Lung microvascular endothelial cell (primary cell): ENCODE measurements at regions not wholly inside any gene's neighbourhood (a gene's known extent, or its start where the extent isn't known, plus 50 kb on each side); places are given as distances from the start of the nearest gene placed in this dataset.
"Not testable (repeated sequence)": the region's sequence is repeated elsewhere in the genome, so short reads cannot be mapped to it uniquely, and the experiment has no call there.

Experiments
- DNase-seq, 2 donors: peaks; one replicate each; pipeline versions ENCODE4 v3.0.0 to v3.0.0-alpha.2; 2010; ENCODE audit warnings: low read depth in 2 of 2

DNA sequence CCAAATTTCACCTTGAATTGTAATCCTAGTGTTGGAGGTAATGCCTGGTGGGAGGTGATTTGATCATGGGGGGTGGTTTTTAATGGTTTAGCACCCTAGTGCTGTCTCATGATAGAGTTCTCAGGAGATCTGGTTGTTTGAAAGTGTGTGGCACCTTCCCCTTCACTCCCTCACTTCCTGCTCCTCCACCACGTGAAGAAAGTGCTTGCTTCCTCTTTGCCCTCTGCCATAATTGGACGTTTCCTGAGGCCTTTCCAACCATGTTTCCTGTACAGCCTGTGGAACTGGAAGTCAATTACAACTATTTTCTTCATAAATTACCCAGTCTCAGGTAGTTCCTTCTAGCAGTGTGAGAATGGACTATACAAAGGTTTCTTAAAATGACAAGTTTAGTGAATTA lies 251.8 kb upstream of the NETO1 start:
- DNase-seq, result no peak

DNA sequence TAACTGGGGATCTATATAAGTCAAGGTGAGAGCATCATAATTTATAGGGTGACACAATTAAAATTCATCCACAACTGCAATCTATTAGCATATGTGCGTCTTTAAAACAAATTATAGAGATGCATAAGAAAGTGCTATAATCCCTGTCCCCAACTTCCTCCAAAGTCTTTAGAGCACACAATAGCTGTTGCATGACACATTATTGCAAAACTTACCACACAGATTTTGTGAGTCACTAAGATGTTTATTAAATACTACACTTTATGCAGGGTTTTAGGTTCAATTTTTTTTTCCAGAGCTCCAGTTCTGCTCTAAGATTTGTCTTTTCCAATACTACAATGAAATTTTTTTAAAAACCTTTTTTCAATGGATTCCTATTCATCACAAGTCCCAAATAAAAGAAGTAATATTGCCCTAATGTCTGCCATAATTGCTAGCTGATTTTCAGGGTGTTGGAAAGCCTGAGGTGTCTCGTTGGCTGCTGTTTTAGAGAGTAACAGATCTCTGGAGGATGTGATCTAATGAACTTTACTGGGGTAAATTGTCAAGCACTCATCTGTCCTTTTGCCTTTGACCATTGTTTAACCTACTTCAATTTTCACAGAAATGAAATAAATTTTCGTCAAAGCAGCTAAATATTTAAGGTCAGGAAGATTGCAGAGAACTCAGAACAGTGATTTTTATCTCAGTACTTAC lies 250.5 kb upstream of the NETO1 start:
- no peak for DNase-seq

DNA sequence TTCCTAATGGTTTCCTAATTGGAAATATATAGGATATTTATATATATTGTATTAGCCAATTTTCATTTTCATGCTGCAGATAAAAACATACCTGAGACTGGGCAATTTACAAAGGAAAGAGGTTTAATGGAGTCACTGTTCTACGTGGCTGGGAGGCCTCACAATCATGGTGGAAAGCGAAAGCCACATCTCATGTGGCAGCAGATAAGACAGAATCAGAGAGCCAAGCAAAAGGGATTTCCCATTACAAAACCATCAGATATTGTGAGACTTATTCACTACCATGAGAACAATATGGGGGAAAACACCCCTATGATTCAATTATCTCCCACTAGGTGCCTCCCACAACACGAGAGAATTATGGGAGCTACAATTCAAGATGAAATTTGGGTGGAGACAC lies 242.5 kb upstream of the NETO1 start:
- no peak for DNase-seq

DNA sequence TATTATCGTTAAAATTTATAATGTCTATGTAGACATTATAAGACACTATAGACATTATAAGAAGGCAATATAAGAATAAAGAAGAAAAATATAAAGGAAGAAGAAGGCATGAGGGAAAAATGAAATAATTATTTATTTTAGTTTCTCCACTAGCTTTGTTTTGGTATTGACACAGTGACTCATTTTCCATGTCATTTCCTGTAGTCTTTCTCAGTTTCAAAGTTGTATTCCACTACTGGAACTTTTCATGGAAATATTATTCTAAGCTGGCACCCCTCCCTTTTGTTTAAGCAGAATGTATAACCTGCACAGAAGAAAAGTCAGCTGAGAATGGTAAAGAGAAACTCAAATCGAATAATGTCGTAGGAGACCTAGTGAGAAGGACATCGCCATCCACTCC lies 234.2 kb upstream of the NETO1 start:
- DNase-seq, result no peak

DNA sequence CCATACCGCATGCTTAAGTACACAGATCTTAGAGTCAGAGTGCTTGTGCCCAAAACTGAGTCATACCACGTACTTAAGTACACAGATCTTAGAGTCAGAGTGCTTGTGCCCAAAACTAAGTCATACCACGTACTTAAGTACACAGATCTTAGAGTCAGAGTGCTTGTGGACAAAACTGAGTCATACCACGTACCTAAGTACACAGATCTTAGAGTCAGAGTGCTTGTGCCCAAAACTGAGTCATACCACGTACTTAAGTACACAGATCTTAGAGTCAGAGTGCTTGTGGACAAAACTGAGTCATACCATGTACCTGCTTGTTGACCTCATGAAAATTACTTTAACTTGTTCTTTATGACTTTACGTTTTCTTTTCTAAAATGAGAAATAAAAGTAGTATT lies 233.7 kb upstream of the NETO1 start:
- DNase-seq, result not testable (repeated sequence)

DNA sequence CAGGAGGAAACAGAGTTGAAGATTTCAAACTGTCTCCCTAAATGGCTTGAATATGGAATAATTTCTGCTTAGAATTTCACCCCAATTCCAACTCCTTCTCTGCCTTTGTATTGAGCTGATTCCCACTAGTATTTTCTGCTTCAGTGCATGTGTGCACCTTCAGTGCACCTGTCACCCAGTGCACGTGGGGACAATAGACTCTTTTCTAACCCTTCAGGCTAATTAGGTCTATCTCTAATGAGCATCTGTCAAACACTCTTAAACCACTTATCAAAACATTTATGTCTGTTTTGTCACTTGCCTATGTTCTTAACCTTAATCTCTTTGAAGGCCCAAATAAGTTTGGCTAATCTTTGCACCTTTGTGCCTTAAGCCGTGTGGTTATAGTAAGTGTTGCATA lies 232.0 kb upstream of the NETO1 start:
- DNase-seq, result no peak

DNA sequence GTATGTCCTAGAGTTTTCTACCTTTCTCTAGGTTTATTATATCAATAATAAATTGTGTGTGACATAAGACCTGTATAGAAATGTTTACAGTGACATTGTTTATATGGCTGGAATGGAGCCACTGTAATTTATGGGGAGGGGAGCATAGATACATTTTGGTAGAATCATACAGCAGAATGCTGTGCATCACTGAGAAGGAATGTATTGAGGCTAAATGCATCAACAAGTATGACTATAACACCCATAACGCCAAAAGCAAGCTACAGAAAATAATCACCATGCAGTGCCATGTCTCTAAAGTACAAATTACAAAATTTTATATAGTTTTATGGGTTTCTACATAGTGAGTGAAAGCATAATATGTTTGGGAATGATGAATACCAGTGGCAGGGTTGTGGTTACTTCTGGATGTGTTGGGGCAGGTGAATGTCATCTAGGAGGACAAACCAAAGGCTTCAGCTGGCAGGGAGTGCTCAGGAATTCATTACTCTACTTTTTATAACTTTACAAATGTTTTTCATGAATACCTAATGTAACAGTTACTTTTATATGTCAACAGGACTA lies 226.0 kb upstream of the NETO1 start:
- DNase-seq, result no peak

DNA sequence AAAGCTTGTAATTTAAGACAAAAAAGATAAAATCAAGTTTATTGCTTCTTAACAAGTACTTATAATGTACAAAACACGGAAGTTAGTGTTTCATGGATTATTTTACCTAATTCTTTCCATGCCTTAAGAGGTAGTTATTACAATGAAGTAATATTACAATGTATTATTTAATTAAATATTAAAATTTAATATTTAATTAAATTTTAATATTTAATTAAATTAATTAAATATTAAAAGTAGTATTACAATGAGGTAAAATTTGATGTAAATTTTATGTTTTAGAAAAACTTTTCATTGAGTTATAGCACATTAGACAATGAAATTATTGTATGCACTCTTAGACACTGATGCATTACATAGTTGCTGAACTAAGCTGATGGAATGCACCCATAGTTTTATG lies 220.7 kb upstream of the NETO1 start:
- no peak for DNase-seq

DNA sequence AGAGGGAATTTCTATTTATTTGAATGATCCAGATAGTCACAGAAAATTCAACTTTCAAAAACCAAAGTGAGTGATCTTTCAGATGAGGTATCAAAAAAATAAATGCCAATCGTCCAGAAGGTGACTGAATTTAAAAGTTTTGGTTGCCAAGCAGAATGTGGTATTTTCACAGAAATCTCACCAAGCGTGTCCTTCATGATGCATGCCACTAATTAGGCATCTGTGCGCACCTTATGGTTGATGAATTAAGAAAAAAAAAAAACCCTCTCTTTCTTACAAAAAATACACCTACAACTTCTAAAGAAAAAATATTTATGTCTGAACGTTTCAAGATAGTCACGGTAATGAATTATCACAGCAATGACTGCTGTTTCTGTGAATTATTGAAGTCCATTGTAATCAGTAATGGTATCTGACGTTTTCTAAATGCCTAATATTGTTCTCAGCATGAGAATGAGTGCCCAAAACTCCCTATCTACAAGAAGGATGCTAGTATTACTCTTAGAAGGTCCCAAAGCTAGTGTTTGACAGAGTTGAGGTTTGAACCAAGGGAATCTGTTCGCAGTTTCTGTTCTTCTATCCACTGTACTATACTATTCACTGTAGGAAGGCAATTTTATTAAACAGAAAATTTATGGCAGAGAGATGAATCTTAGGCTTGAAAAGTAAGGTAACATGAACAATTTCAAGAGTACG lies 219.6 kb upstream of the NETO1 start:
- DNase-seq, result no peak

DNA sequence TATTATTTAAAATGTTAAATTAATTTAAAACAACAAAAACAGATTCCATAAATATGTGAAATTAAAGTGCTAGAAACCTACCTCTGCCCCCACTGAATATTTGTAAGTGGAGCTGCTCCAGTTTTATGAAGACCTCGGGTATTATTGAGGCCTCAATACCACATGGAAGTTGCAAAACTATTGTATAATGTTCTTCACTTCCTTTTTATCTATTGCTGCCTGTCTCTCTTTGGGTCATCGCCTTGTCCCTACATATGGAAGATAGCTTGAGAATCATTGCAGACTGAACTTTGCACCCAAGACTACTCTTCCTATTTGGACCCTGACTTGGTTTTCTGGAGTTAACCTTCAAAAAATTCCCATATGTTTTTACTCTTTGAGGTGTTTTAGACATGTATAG lies 212.1 kb upstream of the NETO1 start:
- no peak for DNase-seq

DNA sequence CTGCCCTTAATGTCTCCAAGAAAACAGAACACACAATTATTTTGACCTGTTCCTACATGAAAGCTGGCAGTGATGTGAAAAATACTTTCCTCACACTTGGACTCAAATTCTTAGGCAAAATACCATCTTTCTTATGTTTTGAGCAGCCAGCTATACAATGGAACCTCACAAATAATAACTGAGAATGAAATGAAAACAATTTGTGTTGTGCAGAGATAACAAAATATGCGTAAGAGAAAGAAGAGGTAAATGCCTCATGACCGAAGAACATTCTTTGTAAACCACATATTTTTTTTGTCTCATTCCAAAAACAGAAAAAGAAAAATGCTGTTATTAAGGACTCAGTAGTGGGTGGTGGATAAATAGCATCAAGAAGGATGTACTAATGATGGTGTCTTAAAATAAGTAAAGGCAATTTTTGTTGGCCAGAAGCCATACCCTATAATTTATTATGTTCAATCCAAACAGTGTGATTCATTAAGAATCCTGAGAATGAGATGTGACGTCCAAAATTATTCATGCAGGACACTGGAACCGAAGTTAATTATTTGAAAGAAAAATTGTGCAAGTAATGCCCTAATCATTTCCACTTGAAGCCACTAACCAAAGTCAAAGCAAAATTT lies 193.0 kb upstream of the NETO1 start:
- DNase-seq, result no peak

DNA sequence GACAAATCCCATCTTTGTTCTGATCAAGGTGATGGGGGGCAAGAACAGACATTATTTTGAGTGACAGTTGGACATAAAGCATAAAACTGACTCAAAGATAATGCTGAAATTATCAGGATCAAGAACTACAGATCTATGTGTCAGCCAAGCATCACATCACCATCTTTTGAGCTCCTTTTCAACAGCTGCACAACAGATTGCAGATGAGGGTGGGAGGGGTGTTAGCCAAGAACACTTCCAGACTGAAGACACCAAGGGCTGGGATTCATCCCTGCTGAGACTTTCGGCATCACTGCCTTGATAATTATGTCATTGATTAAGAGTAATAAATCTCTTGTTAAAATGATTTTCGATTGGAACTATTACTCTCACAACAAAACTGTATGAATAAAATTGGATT lies 191.5 kb upstream of the NETO1 start:
- no peak for DNase-seq

DNA sequence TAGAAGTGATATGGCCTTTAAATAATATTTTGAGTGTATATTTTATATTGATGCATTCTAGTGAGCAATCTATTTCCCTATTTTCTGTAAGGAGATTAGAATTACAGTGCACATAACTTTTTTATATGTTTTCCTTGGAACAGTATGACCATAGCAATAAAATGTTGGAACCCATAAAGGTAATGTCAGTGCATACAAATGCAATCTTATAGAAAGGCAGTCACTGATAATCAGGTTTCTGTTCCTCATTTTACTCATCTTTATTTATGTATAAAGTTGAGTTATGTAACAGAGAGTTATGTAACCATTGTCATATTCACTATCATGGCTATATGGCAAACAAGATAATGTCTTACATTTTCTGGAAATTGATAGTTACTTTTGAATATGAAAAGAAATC lies 179.9 kb upstream of the NETO1 start:
- no peak for DNase-seq

DNA sequence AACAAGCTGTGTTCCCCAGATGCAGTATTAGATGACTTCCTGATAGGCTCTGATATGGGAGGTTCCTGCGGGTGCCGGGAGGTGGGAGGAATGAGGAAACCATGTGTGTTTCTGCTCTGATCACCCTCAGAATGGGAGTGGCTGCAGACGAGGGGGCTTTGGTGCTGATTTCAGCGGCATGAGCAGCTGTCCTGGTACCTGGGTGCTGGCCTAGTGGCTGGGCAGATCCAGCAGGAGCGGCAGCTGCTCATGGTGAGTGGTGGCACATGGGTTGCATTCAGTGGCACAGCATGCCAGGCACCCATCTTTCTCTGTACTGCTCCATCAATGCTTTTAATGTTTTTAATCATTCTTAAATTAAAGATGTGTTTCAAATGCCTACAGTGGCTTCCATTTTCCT lies 177.2 kb upstream of the NETO1 start:
- no peak for DNase-seq

DNA sequence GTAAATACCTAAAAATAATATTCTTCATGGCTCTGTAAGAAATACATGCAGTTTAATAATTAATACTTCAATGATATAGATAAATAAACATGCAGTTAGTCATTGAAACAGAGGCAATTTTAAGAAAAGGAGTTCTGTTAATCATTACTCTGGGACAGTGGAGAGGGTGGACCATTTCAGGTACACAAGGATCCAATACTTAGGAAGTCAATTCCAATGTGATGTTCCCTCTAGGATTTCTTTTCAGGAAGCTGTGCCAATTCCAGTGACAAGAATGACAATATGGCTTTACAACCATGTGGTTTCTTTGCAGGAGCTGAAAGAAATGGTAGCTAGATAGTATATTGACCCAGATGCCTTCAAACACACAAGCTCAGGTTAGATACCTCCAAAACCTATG lies 175.8 kb upstream of the NETO1 start:
- no peak for DNase-seq

DNA sequence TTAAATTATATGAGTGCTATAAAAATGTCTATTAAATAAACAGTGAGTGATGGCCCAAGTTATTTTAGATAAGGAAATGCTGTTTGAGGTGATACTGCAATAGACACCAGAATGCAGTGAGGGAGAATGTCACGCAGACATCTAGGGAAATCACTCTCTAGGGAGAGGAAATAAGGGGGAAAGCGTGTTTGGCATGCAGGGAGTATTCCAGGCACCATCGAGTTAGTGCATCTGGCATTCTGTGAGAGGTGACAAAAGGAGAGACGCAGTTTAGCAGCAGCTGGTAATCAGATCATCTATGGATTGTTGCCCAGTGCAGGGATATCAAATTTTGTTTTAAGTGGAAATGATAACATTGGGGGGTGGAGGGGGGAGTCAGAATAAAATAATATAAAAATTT lies 175.4 kb upstream of the NETO1 start:
- DNase-seq, result no peak

DNA sequence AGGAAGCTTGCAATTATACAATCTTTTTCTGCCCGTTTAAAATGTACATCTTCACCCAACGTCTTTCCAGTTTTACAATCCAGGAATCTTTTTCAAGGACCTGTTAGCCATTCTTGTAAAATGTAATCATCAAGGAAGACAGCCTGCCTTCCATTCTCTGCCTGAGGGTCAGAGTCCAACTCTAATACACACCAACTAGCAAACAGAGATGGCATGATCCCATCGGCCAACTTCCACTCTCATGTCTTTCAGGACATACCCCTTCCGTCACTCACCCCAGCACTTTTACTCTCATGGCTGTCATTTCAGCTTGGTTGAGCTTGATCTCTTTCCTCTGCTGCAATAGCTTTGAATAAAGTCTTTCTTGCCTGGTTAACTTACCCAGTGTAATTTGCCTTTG lies 172.5 kb upstream of the NETO1 start:
- DNase-seq, result no peak

DNA sequence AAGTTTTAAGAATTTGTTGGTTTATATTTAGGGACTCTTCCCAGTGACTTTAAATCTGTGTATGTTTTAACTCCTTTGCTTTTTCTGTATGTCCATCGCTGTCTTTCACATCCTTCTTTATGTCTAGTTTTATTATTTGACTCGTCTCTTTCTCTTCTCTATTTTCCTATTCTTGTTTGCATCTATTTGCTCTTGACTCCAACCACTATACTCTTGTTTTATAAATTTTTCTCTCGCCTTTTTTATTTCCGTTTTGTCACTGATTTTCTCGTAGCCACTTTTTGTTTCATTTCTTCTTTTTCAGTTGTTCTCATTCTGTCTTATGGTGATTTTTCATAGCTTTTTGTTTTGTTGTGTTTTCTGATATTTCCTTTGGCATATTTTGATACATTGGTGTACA lies 170.5 kb upstream of the NETO1 start:
- DNase-seq, result no peak

DNA sequence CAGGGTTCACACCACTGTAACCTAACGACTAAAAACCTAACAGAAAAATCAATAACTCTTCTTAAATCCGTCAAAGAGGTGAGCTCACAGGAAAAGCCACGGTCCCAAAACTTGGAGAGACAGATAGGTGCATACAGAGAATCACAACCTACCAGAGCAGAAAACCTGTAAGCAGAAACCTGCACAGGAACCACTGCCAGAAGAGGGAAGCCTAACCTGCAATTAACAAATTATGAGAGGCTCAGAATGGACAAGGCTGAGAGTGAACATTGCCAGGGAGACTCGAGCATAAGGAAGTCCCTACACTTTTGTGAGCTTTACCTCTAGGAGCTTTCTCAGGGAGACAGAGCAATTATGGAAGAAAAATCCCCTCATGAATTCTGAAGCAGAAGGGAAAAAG lies 156.2 kb upstream of the NETO1 start:
- no peak for DNase-seq

DNA sequence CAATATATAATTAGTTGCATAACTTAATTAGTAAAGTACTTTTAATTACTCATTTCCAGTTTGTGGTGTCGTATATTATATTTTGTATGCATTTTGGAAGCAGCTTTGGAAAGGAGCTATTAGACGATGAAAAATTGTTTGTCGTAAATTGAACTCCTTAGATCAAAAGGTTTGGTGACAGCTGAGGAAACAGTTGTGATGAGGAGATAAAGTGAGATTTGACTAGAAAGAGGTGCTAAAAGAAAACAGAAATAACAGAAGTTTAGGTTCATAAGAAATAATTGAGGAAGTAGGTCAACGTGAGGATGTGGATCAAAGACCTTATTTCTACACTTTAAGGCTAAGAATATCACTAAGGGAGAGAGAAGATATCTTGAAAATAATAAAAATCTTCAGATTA lies 141.9 kb upstream of the NETO1 start:
- DNase-seq, result no peak

DNA sequence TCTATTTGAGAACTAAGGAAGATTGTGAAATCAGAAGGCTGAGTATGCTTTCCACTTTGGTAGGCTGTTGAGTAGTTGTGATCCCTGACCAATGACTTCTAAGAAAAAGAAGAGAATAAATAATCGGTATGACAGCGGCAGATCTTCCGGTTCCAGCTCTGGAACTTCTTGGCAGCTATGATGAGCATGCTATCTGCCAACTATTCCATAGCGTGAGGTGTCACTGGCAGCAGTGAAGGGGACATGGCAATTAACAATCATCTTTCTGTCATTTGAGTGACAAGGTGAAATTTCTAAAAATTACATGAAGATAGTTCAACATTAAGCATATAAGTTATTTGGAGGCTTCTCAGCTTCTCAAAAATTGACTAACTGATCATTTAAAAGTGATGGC lies 140.1 kb upstream of the NETO1 start:
- DNase-seq, result no peak

DNA sequence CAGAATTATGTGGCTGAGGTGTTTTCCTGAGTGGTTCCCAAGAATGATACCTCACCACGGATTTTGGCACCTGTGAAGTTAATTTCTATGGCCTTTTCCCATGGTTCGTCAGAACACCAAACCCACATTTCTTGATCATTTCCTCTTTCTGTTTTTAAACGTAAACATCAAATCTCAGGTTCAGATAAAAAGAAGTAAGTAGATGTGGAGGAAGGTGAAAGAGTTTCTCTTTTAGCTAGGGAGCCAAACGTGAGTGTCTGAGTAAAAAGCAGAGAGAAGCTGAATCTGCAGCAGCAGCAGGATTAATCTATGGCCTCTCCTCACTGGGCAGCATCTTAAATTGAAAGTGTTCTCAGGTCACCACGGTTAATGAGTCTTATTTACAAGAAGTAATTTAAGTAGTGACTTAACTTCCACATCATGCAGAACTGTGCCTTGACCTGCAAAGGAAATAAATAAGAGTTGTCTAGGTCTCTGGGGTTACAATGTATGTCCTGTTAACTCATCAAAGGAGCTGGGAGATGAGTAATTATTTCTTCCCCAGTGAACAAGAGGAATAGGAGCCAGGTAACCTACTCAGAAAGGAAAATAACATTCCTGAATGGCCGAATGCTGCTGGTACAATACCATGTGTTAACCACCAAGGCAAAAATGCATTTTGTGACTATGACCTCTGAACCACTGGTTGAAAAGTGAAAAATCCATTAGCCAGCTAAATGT lies 139.6 kb upstream of the NETO1 start:
- no peak for DNase-seq
